ENCODE measurements at regions not wholly inside any gene's neighbourhood (a gene's known extent, or its start where the extent isn't known, plus 50 kb on each side); places are given as distances from the start of the nearest gene placed in this dataset.

- CTCF ChIA-PET = no interaction called here
- POLR2A ChIA-PET = no interaction called here
- no peak overlapping the region for H3K4me3 ChIP-seq (ENCODE audit: low read depth, low read length)
Observed at GRCh38 chr5:77846422-77847128, 70.4 kb upstream of the TBCA start.

GRCh38 chr5:77845324-77845646, 69.1 kb upstream of the TBCA start:
- CTCF ChIA-PET = interaction anchor here (1.0 to 1.5 kb wide), 3 partner anchors 18 to 31 kb away, joined by 3 read pairs; no protein-coding TSS in a partner anchor
- no peak for DNase-seq (ENCODE audit: low read depth, low spot score)
- POLR2A ChIA-PET = no interaction called here
- TF ChIP-seq, protein P1, sequence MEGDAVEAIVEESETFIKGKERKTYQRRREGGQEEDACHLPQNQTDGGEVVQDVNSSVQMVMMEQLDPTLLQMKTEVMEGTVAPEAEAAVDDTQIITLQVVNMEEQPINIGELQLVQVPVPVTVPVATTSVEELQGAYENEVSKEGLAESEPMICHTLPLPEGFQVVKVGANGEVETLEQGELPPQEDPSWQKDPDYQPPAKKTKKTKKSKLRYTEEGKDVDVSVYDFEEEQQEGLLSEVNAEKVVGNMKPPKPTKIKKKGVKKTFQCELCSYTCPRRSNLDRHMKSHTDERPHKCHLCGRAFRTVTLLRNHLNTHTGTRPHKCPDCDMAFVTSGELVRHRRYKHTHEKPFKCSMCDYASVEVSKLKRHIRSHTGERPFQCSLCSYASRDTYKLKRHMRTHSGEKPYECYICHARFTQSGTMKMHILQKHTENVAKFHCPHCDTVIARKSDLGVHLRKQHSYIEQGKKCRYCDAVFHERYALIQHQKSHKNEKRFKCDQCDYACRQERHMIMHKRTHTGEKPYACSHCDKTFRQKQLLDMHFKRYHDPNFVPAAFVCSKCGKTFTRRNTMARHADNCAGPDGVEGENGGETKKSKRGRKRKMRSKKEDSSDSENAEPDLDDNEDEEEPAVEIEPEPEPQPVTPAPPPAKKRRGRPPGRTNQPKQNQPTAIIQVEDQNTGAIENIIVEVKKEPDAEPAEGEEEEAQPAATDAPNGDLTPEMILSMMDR (IDR thresholded peaks at IDR 0.05; ENCODE audit: insufficient read depth, low read length, missing control alignments) = no peak
- H3K4me3 ChIP-seq (ENCODE audit: low read depth, low read length) = no peak overlapping the region

More at GRCh38 chr5:77846422-77847128, 70.4 kb upstream of the TBCA start:
- TF ChIP-seq, protein P1 (IDR thresholded peaks at IDR 0.05; ENCODE audit: insufficient read depth, low read length, missing control alignments) = no peak
- DNase-seq (ENCODE audit: low read depth, low spot score) = no peak

- ChIA-PET POLR2A (no interaction called here), CTCF (interaction anchor here (1.1 to 1.5 kb wide), 2 partner anchors 17 to 31 kb away, joined by 3 read pairs; no protein-coding TSS in a partner anchor)
- TF ChIP-seq, protein P1 (IDR thresholded peaks at IDR 0.05; ENCODE audit: insufficient read depth, low read length, missing control alignments) = peak; percentile 30
- H3K4me3 ChIP-seq (ENCODE audit: low read depth, low read length) = peak overlapping the region; percentile 49
- no peak for DNase-seq (ENCODE audit: low read depth, low spot score)
Observed at GRCh38 chr5:77844623-77845323, 68.6 kb upstream of the TBCA start.

- ChIA-PET POLR2A (interaction anchor here (0.9 kb wide), 1 partner anchor 35 kb away, joined by 4 read pairs; no protein-coding TSS in a partner anchor), CTCF (interaction anchor here (0.8 kb wide), 1 partner anchor 283 kb away, joined by 3 read pairs; no protein-coding TSS in a partner anchor)
- no peak for DNase-seq (ENCODE audit: low read depth, low spot score)
- H3K4me3 ChIP-seq (ENCODE audit: low read depth, low read length) = peak overlapping the region; percentile 49
- TF ChIP-seq, protein P1 (IDR thresholded peaks at IDR 0.05; ENCODE audit: insufficient read depth, low read length, missing control alignments) = no peak
Observed at GRCh38 chr5:77844373-77844622, 68.2 kb upstream of the TBCA start.

DNA sequence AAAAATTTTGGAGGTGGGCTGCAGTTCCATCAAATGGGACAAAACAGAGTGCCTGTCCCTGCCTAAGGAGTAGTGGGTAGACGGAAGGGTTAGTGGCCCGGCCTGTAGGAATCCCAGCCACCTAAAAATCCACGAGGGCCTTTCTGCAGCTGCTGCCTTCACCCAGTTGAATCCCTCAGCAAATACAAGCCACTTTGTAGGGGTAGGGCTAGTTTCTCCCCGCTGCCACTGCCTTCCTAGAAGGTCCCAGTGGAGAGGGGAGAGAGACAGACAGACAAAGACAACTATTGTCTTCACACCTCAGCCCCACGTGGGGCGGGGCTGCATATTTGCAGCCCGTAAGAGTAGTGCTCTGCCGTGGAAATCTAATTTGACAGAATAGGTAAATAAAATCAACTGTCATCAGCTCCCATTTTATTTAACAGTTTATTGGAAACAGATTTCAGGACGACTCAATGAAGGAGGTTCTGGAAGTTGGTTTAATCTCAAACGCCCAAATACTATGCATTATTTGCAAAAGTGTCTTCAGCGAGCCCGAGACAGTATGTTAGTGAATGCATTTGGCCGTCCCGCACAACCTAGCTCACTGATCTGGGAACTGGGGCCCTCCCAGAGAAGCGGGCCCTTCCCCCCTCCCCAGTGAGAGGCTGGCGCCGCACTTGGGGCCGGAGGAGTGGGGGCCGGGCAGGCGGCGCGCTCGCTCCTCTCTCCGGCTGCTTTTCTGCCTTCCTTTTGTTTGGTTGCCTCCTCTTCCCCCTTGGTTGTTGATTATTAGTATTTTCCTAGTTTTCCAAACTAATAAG, 67.6 kb upstream of the TBCA start:
- CTCF ChIA-PET = interaction anchor here (0.8 to 1.1 kb wide), 2 partner anchors 18 to 283 kb away, joined by 3 read pairs; no protein-coding TSS in a partner anchor
- TF ChIP-seq, protein P1 (IDR thresholded peaks at IDR 0.05; ENCODE audit: insufficient read depth, low read length, missing control alignments) = no peak
- peak overlapping the region; percentile 49 for H3K4me3 ChIP-seq (ENCODE audit: low read depth, low read length)
- DNase-seq (ENCODE audit: low read depth, low spot score) = no peak
- POLR2A ChIA-PET = interaction anchor here (0.9 kb wide), 1 partner anchor 36 kb away, joined by 4 read pairs; no protein-coding TSS in a partner anchor

GRCh38 chr5:77842243-77842642, 66.1 kb upstream of the TBCA start:
- TF ChIP-seq, protein P1 (IDR thresholded peaks at IDR 0.05; ENCODE audit: insufficient read depth, low read length, missing control alignments) = no peak
- CTCF ChIA-PET = no interaction called here

More at GRCh38 chr5:77842243-77842642, 66.1 kb upstream of the TBCA start:
- POLR2A ChIA-PET = interaction anchor here (0.5 kb wide), 1 partner anchor 812 kb away, joined by 3 read pairs; the partner anchor contains the start of gene AGGF1
- no peak overlapping the region for H3K4me3 ChIP-seq (ENCODE audit: low read depth, low read length)
- no peak for DNase-seq (ENCODE audit: low read depth, low spot score)

Data from AG04449 (cell line).